PC-9 (cell line): ENCODE measurements at regions not wholly inside any gene's neighbourhood (a gene's known extent, or its start where the extent isn't known, plus 50 kb on each side); places are given as distances from the start of the nearest gene placed in this dataset.

ENCODE experiments used
- CTCF ChIP-seq: fragments of 200-600 bp; sonication (generic); conservative IDR thresholded peaks from 2 replicates; pipeline ENCODE4 v1.6.1; 2017; ENCODE audit warnings: mixed run types, antibody characterized with exemption, mild to moderate bottlenecking, moderate library complexity
- EZH2 ChIP-seq: fragments of 200-600 bp; sonication (generic); IDR thresholded peaks from 2 replicates; pipeline ENCODE4 v1.8.0; 2017; ENCODE audit warnings: antibody characterized with exemption, low read depth

- TF ChIP-seq CTCF (no peak), EZH2 (no peak)
Measured at GRCh38 chr12:24398605-24399004, 449.1 kb upstream of the SOX5 start.
